SU-DHL-6 (cell line): ENCODE measurements at regions not wholly inside any gene's neighbourhood (a gene's known extent, or its start where the extent isn't known, plus 50 kb on each side); places are given as distances from the start of the nearest gene placed in this dataset.

Experiments
- CTCF ChIP-seq: fragments of 200-600 bp; sonication (generic); IDR thresholded peaks from one replicate; pipeline ENCODE4 v1.5.1; 2017; ENCODE audit warnings: antibody characterized with exemption, mild to moderate bottlenecking, low read length, moderate library complexity; ENCODE audit not compliant: insufficient read depth, poor library complexity, severe bottlenecking
- EZH2phosphoT487 ChIP-seq: fragments of 200-600 bp; sonication (generic), shearing (Covaris generic); conservative IDR thresholded peaks from 2 replicates; pipeline ENCODE4 v1.6.1; 2018; ENCODE audit warnings: mild to moderate bottlenecking, antibody characterized with exemption, low read length, moderate library complexity, mixed read lengths

- TF ChIP-seq CTCF (no peak), EZH2phosphoT487 (no peak)
Measured at GRCh38 chr5:18079831-18080230, 445.6 kb downstream of the TAF11L14 start.
